ENCODE measurements at regions not wholly inside any gene's neighbourhood (a gene's known extent, or its start where the extent isn't known, plus 50 kb on each side); places are given as distances from the start of the nearest gene placed in this dataset.

GRCh38 chr3:145209561-145209960 lies 951.4 kb downstream of the PLOD2 start:
- no peak for TF ChIP-seq RAD21 (IDR thresholded peaks at IDR 0.05; ENCODE audit: low read depth)
- no peak for TF ChIP-seq USF1 (IDR thresholded peaks at IDR 0.05)
- no peak for TF ChIP-seq TCF12 (IDR thresholded peaks at IDR 0.05; ENCODE audit: low read depth)
- no peak for TF ChIP-seq EP300 (IDR thresholded peaks at IDR 0.05; ENCODE audit: borderline replicate concordance)
- TF ChIP-seq REST (IDR thresholded peaks at IDR 0.05; ENCODE audit: low read depth), result no peak
- TF ChIP-seq NFIC (IDR thresholded peaks at IDR 0.05), result no peak
- no peak for TF ChIP-seq MAX (IDR thresholded peaks at IDR 0.05)
- TF ChIP-seq YY1 (IDR thresholded peaks at IDR 0.05; ENCODE audit: low read depth), result no peak
- TF ChIP-seq FOXM1 (IDR thresholded peaks at IDR 0.05; ENCODE audit: borderline replicate concordance, low read depth), result no peak
